Activated naive CD8-positive, alpha-beta T cell treated with anti-CD3 and anti-CD28 coated beads for 36 hours (primary cell): ENCODE measurements at regions not wholly inside any gene's neighbourhood (a gene's known extent, or its start where the extent isn't known, plus 50 kb on each side); places are given as distances from the start of the nearest gene placed in this dataset.

Experiments used
- DNase-seq: peaks from one replicate; pipeline ENCODE4 v3.0.0; 2021
- H3K27ac Mint-ChIP-seq: one replicate; pipeline ENCODE4 v1.8.0; 2022; ENCODE audit warnings: mild to moderate bottlenecking, moderate library complexity, mixed read lengths
- H3K27me3 Mint-ChIP-seq: one replicate; pipeline ENCODE4 v1.8.0; 2022; ENCODE audit warnings: mild to moderate bottlenecking, mixed read lengths
- H3K36me3 Mint-ChIP-seq: one replicate; pipeline ENCODE4 v1.8.0; 2021; ENCODE audit warnings: mild to moderate bottlenecking, mixed read lengths
- H3K4me1 Mint-ChIP-seq: one replicate; pipeline ENCODE4 v1.8.0; 2021; ENCODE audit warnings: mixed read lengths
- H3K4me3 Mint-ChIP-seq: one replicate; pipeline ENCODE4 v1.8.0; 2022; ENCODE audit warnings: mild to moderate bottlenecking, moderate library complexity, mixed read lengths
- H3K9me3 Mint-ChIP-seq: one replicate; pipeline ENCODE4 v1.8.0; 2022; ENCODE audit warnings: mixed read lengths

GRCh38 chr9:78607853-78608252 lies 310.9 kb downstream of the PSAT1 start:
- no peaks in the 10 kb centered on the region for H3K9me3 Mint-ChIP-seq
- H3K36me3 Mint-ChIP-seq, result no peaks in the 10 kb centered on the region
- H3K27me3 Mint-ChIP-seq, result no peaks in the 10 kb centered on the region
- DNase-seq, result no peak
- no peak overlapping the region for H3K4me3 Mint-ChIP-seq
- no peaks in the 10 kb centered on the region for H3K4me1 Mint-ChIP-seq
- H3K27ac Mint-ChIP-seq, result no peak overlapping the region

GRCh38 chr9:78609450-78609849 lies 312.5 kb downstream of the PSAT1 start:
- no peaks in the 10 kb centered on the region for H3K27me3 Mint-ChIP-seq
- H3K4me3 Mint-ChIP-seq, result no peak overlapping the region
- H3K4me1 Mint-ChIP-seq, result no peaks in the 10 kb centered on the region
- H3K36me3 Mint-ChIP-seq, result no peaks in the 10 kb centered on the region
- H3K27ac Mint-ChIP-seq, result no peak overlapping the region
- no peaks in the 10 kb centered on the region for H3K9me3 Mint-ChIP-seq
- no peak for DNase-seq

GRCh38 chr9:78612091-78612490 lies 315.2 kb downstream of the PSAT1 start:
- H3K4me1 Mint-ChIP-seq, result no peaks in the 10 kb centered on the region
- no peaks in the 10 kb centered on the region for H3K27me3 Mint-ChIP-seq
- H3K9me3 Mint-ChIP-seq, result no peaks in the 10 kb centered on the region
- H3K27ac Mint-ChIP-seq, result no peak overlapping the region
- no peak overlapping the region for H3K4me3 Mint-ChIP-seq
- H3K36me3 Mint-ChIP-seq, result no peaks in the 10 kb centered on the region
- DNase-seq, result no peak

GRCh38 chr9:78613006-78613405 lies 316.1 kb downstream of the PSAT1 start:
- Mint-ChIP-seq H3K27ac (no peak overlapping the region), H3K27me3 (no peaks in the 10 kb centered on the region), H3K9me3 (no peaks in the 10 kb centered on the region), H3K4me1 (no peaks in the 10 kb centered on the region), H3K36me3 (no peaks in the 10 kb centered on the region), H3K4me3 (no peak overlapping the region)
- no peak for DNase-seq

GRCh38 chr9:78614892-78615291 lies 318.0 kb downstream of the PSAT1 start:
- Mint-ChIP-seq H3K27ac (no peak overlapping the region), H3K27me3 (peaks cover 4% of the 10 kb centered on the region), H3K4me1 (no peaks in the 10 kb centered on the region), H3K9me3 (no peaks in the 10 kb centered on the region), H3K36me3 (no peaks in the 10 kb centered on the region), H3K4me3 (no peak overlapping the region)
- DNase-seq, result no peak

GRCh38 chr9:78615372-78615771 lies 318.4 kb downstream of the PSAT1 start:
- Mint-ChIP-seq H3K36me3 (no peaks in the 10 kb centered on the region), H3K4me1 (no peaks in the 10 kb centered on the region), H3K9me3 (no peaks in the 10 kb centered on the region), H3K27ac (no peak overlapping the region), H3K27me3 (peaks cover 8% of the 10 kb centered on the region), H3K4me3 (no peak overlapping the region)
- no peak for DNase-seq

- H3K27me3 Mint-ChIP-seq, result peaks cover 11% of the 10 kb centered on the region
- no peaks in the 10 kb centered on the region for H3K36me3 Mint-ChIP-seq
- no peak overlapping the region for H3K4me3 Mint-ChIP-seq
- H3K9me3 Mint-ChIP-seq, result no peaks in the 10 kb centered on the region
- H3K4me1 Mint-ChIP-seq, result no peaks in the 10 kb centered on the region
- H3K27ac Mint-ChIP-seq, result no peak overlapping the region
- DNase-seq, result no peak
Measured at GRCh38 chr9:78618735-78619134, 321.8 kb downstream of the PSAT1 start.

- Mint-ChIP-seq H3K9me3 (no peaks in the 10 kb centered on the region), H3K27ac (no peak overlapping the region)
Measured at GRCh38 chr9:78620303-78620702, 323.4 kb downstream of the PSAT1 start.

GRCh38 chr9:78620764-78621163 lies 323.8 kb downstream of the PSAT1 start:
- DNase-seq, result no peak
- Mint-ChIP-seq H3K27ac (no peak overlapping the region), H3K4me1 (no peaks in the 10 kb centered on the region), H3K36me3 (no peaks in the 10 kb centered on the region), H3K9me3 (no peaks in the 10 kb centered on the region), H3K4me3 (no peak overlapping the region), H3K27me3 (peaks cover 11% of the 10 kb centered on the region)

More at GRCh38 chr9:78620303-78620702, 323.4 kb downstream of the PSAT1 start:
- Mint-ChIP-seq H3K27me3 (peaks cover 11% of the 10 kb centered on the region), H3K4me3 (no peak overlapping the region), H3K36me3 (no peaks in the 10 kb centered on the region), H3K4me1 (no peaks in the 10 kb centered on the region)
- DNase-seq, result no peak

- no peaks in the 10 kb centered on the region for H3K36me3 Mint-ChIP-seq
- no peak overlapping the region for H3K27ac Mint-ChIP-seq
- no peak overlapping the region for H3K4me3 Mint-ChIP-seq
- no peaks in the 10 kb centered on the region for H3K4me1 Mint-ChIP-seq
- peaks cover 11% of the 10 kb centered on the region for H3K27me3 Mint-ChIP-seq
- H3K9me3 Mint-ChIP-seq, result no peaks in the 10 kb centered on the region
- DNase-seq, result no peak
Measured at GRCh38 chr9:78622126-78622525, 325.2 kb downstream of the PSAT1 start.

- Mint-ChIP-seq H3K27me3 (no peaks in the 10 kb centered on the region), H3K36me3 (no peaks in the 10 kb centered on the region), H3K27ac (no peak overlapping the region), H3K4me1 (no peaks in the 10 kb centered on the region), H3K4me3 (no peak overlapping the region), H3K9me3 (no peaks in the 10 kb centered on the region)
- no peak for DNase-seq
Measured at GRCh38 chr9:78626971-78627370, 330.0 kb downstream of the PSAT1 start.

GRCh38 chr9:78630966-78631365 lies 334.0 kb downstream of the PSAT1 start:
- Mint-ChIP-seq H3K4me3 (no peak overlapping the region), H3K4me1 (no peaks in the 10 kb centered on the region), H3K27me3 (no peaks in the 10 kb centered on the region), H3K36me3 (no peaks in the 10 kb centered on the region), H3K9me3 (no peaks in the 10 kb centered on the region), H3K27ac (no peak overlapping the region)
- no peak for DNase-seq

GRCh38 chr9:78640728-78641127 lies 343.8 kb downstream of the PSAT1 start:
- no peaks in the 10 kb centered on the region for H3K27me3 Mint-ChIP-seq
- no peak for DNase-seq
- no peak overlapping the region for H3K27ac Mint-ChIP-seq
- peaks cover 3% of the 10 kb centered on the region for H3K9me3 Mint-ChIP-seq
- H3K4me3 Mint-ChIP-seq, result no peak overlapping the region
- no peaks in the 10 kb centered on the region for H3K36me3 Mint-ChIP-seq
- H3K4me1 Mint-ChIP-seq, result no peaks in the 10 kb centered on the region

GRCh38 chr9:78644359-78644758 lies 347.4 kb downstream of the PSAT1 start:
- Mint-ChIP-seq H3K9me3 (peaks cover 9% of the 10 kb centered on the region), H3K36me3 (no peaks in the 10 kb centered on the region), H3K4me3 (no peak overlapping the region), H3K27me3 (no peaks in the 10 kb centered on the region), H3K4me1 (no peaks in the 10 kb centered on the region), H3K27ac (no peak overlapping the region)
- no peak for DNase-seq

GRCh38 chr9:78654324-78654723 lies 357.4 kb downstream of the PSAT1 start:
- Mint-ChIP-seq H3K27ac (no peak overlapping the region), H3K9me3 (no peaks in the 10 kb centered on the region), H3K4me1 (no peaks in the 10 kb centered on the region), H3K36me3 (no peaks in the 10 kb centered on the region), H3K27me3 (no peaks in the 10 kb centered on the region), H3K4me3 (no peak overlapping the region)
- DNase-seq, result no peak

GRCh38 chr9:78663369-78663768 lies 366.4 kb downstream of the PSAT1 start:
- no peaks in the 10 kb centered on the region for H3K36me3 Mint-ChIP-seq
- H3K9me3 Mint-ChIP-seq, result no peaks in the 10 kb centered on the region
- DNase-seq, result no peak
- H3K4me3 Mint-ChIP-seq, result no peak overlapping the region
- no peak overlapping the region for H3K27ac Mint-ChIP-seq
- H3K4me1 Mint-ChIP-seq, result no peaks in the 10 kb centered on the region
- H3K27me3 Mint-ChIP-seq, result peaks cover 17% of the 10 kb centered on the region

- no peaks in the 10 kb centered on the region for H3K36me3 Mint-ChIP-seq
- no peak overlapping the region for H3K4me3 Mint-ChIP-seq
- DNase-seq, result no peak
- peaks cover 23% of the 10 kb centered on the region for H3K27me3 Mint-ChIP-seq
- no peaks in the 10 kb centered on the region for H3K4me1 Mint-ChIP-seq
- no peak overlapping the region for H3K27ac Mint-ChIP-seq
- no peaks in the 10 kb centered on the region for H3K9me3 Mint-ChIP-seq
Measured at GRCh38 chr9:78664370-78664769, 367.4 kb downstream of the PSAT1 start.
